Esophagus squamous epithelium (tissue), 4 donors: ENCODE measurements at regions not wholly inside any gene's neighbourhood (a gene's known extent, or its start where the extent isn't known, plus 50 kb on each side); places are given as distances from the start of the nearest gene placed in this dataset.

Experiments
- POLR2A ChIP-seq, 4 donors: fragments of 450-650 bp; IDR thresholded peaks; one replicate each; pipeline ENCODE4 v1.6.1; 2017; ENCODE audit warnings: antibody characterized with exemption in 4 of 4, mild to moderate bottlenecking in 4 of 4, moderate library complexity in 3 of 4
- TF ChIP-seq, protein P1 (sequence below), 6 experiments: fragments of 450-650 bp in 4 of 6; fragments of 200-600 bp in 2 of 6; sonication (generic) in 2 of 6; IDR thresholded peaks; one replicate each; pipeline ENCODE4 v1.5.1; 2016 to 2019; ENCODE audit warnings: antibody characterized with exemption in 6 of 6, mild to moderate bottlenecking in 4 of 6, moderate library complexity in 4 of 6

GRCh38 chr2:198312596-198313483 lies 508.4 kb downstream of the PLCL1 start:
- TF ChIP-seq, protein P1, sequence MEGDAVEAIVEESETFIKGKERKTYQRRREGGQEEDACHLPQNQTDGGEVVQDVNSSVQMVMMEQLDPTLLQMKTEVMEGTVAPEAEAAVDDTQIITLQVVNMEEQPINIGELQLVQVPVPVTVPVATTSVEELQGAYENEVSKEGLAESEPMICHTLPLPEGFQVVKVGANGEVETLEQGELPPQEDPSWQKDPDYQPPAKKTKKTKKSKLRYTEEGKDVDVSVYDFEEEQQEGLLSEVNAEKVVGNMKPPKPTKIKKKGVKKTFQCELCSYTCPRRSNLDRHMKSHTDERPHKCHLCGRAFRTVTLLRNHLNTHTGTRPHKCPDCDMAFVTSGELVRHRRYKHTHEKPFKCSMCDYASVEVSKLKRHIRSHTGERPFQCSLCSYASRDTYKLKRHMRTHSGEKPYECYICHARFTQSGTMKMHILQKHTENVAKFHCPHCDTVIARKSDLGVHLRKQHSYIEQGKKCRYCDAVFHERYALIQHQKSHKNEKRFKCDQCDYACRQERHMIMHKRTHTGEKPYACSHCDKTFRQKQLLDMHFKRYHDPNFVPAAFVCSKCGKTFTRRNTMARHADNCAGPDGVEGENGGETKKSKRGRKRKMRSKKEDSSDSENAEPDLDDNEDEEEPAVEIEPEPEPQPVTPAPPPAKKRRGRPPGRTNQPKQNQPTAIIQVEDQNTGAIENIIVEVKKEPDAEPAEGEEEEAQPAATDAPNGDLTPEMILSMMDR (IDR thresholded peaks at IDR 0.05) = no peak
- no peak for TF ChIP-seq POLR2A (IDR thresholded peaks at IDR 0.05)
